ENCODE measurements at regions not wholly inside any gene's neighbourhood (a gene's known extent, or its start where the extent isn't known, plus 50 kb on each side); places are given as distances from the start of the nearest gene placed in this dataset.

- POLR2A ChIA-PET (ENCODE audit: unreplicated experiment), result no interaction called here
Observed at GRCh38 chr4:184328022-184328736, 110.5 kb upstream of the ENPP6 start.

More at GRCh38 chr4:184328022-184328736, 110.5 kb upstream of the ENPP6 start:
- Histone ChIP-seq H4K5ac (ENCODE audit: low read depth, low read length) (no peak overlapping the region), H2BK120ac (ENCODE audit: low read depth, low read length) (no peak overlapping the region), H2AFZ (replicated peaks; ENCODE audit: low read length, poor library complexity) (no peak overlapping the region), H2AK9ac (replicated peaks; ENCODE audit: low read depth, low read length, poor library complexity) (no peak overlapping the region), H2BK20ac (ENCODE audit: low read depth, low read length) (no peak overlapping the region), H4K8ac (ENCODE audit: low read depth in 2 of 2, low read length in 2 of 2) (no peak overlapping the region), H3K56ac (ENCODE audit: extremely low read depth, insufficient read depth, low read length) (no peak overlapping the region), H2AK5ac (ENCODE audit: low read depth, low read length) (no peak overlapping the region), H3K36me3 (ENCODE audit: control insufficient read depth, insufficient read depth, low read length) (no peaks in the 10 kb centered on the region), H3K79me1 (ENCODE audit: low read depth in 1 of 2, low read length in 2 of 2) (no peaks in the 10 kb centered on the region), H4K91ac (ENCODE audit: insufficient read depth, low read depth, low read length) (no peak overlapping the region), H3K27me3 (ENCODE audit: control insufficient read depth, insufficient read depth, low read length) (no peaks in the 10 kb centered on the region), H3K27ac (ENCODE audit: insufficient read depth, low read length) (no peak overlapping the region), H3K23ac (ENCODE audit: low read depth, low read length) (no peak overlapping the region), H3K9me1 (ENCODE audit: insufficient read depth, low read length) (0 out of 2 replicates have a peak, but pooled peaks cover 2% of the 10 kb centered on the region), H2BK15ac (ENCODE audit: low read depth, low read length) (no peak overlapping the region), H3K9ac (ENCODE audit: low read depth, low read length) (no peak overlapping the region), H4K20me1 (ENCODE audit: insufficient read depth, low read length) (no peaks in the 10 kb centered on the region), H3K4me2 (ENCODE audit: low read depth, low read length) (no peak overlapping the region), H3K14ac (replicated peaks; ENCODE audit: low read depth, low read length) (no peak overlapping the region), H3K4me1 (ENCODE audit: control insufficient read depth, insufficient read depth, low read length) (peaks cover 3% of the 10 kb centered on the region; the same call in 1 of the 2 replicates), H3K4me3 (ENCODE audit: insufficient read depth, low read depth, low read length) (no peak overlapping the region), H2BK5ac (ENCODE audit: low read depth, low read length, poor library complexity, severe bottlenecking) (no peak overlapping the region), H3K4ac (ENCODE audit: low read depth, low read length) (no peak overlapping the region), H3K9me3 (ENCODE audit: control insufficient read depth, insufficient read depth, low read length) (no peaks in the 10 kb centered on the region), H3K18ac (ENCODE audit: low read depth, low read length) (no peak overlapping the region)
- intact Hi-C loops (cut with micrococcal nuclease) (no loop called here), dilution Hi-C loops (cut with HindIII; ENCODE audit: low sequenced_read_pairs, unreplicated experiment) (no loop called here), in situ Hi-C loops (cut with MboI; ENCODE audit: low sequenced_read_pairs) (no loop called here)
- CTCF ChIA-PET, result interaction anchor here (0.6 kb wide), 1 partner anchor 430 kb away, joined by 4 read pairs; no protein-coding TSS in a partner anchor
- 70% methylated on average over 4 of the region's 7 CpGs; no CpG with 5 or more reads in 1 of the 2 experiments for WGBS, 2 experiments (ENCODE audit: extremely low coverage in 2 of 2, insufficient read length in 1 of 2)
- 0 out of 2 replicates have a peak, but pooled peaks have one; percentile 42 for TF ChIP-seq CEBPB (IDR thresholded peaks at IDR 0.05; ENCODE audit: low read depth, low read length)
- TF ChIP-seq POLR2A (IDR thresholded peaks at IDR 0.05; ENCODE audit: low read depth, low read length), result no peak
- no peak for TF ChIP-seq BHLHE40 (IDR thresholded peaks at IDR 0.05; ENCODE audit: low read depth, low read length)
- DNase-seq (no peak), ATAC-seq (ENCODE audit: low read depth) (no peak)
- no TSS peak for BruUV-seq (replicated peaks)

Data from IMR-90 (cell line).